A549 (cell line): ENCODE measurements at regions not wholly inside any gene's neighbourhood (a gene's known extent, or its start where the extent isn't known, plus 50 kb on each side); places are given as distances from the start of the nearest gene placed in this dataset.

Experiments
- ATAC-seq, 2 experiments: fragments of 200-7000 bp in 1 of 2; fragments of >200 bp in 1 of 2; cut with Nextera tagmentation in 1 of 2; cut with Tn5 transposase in 1 of 2; 3 replicates each; pipeline versions ENCODE4 v1.8.0 to v1.9.1; 2018 to 2020; ENCODE audit warnings: mild to moderate bottlenecking in 1 of 2, moderate library complexity in 1 of 2
- CTCF ChIA-PET: fragments of 300-600 bp; sonication (Branson Sonifier 250); formaldehyde crosslinking; extraction: SDS; loops from one replicate; lab custom pipeline; 2021; ENCODE audit warnings: antibody characterized with exemption, inconsistent platforms; lab: Yijun Ruan, JAX
- POLR2A ChIA-PET: fragments of 350-600 bp; formaldehyde crosslinking; extraction: SDS; loops from one replicate; lab custom pipeline; 2021; ENCODE audit warnings: antibody characterized with exemption, inconsistent platforms; lab: Yijun Ruan, JAX
- DNase-seq, 2 experiments: peaks; one replicate each; pipeline versions ENCODE4 v3.0.0 to v3.0.0-alpha.2; 2011 to 2016; ENCODE audit warnings: low read depth in 1 of 2, low spot score in 1 of 2
- FAIRE-seq: peaks from 2 replicates; lab custom pipeline; 2011; peaks lifted over from hg19 to GRCh38; lab: Jason Lieb, UNC
- H3K27ac ChIP-seq, 2 experiments: fragments of >200 bp; sonication (Bioruptor Twin); formaldehyde crosslinking; 3 replicates each; pipeline ENCODE4 v1.5.1; 2016 to 2017
- H3K4me1 ChIP-seq: fragments of >200 bp; sonication (Bioruptor Twin); formaldehyde crosslinking; 3 replicates; pipeline ENCODE4 v1.6.1; 2016
- H3K4me2 ChIP-seq: fragments of >200 bp; sonication (Bioruptor Twin); formaldehyde crosslinking; 3 replicates; pipeline ENCODE4 v1.6.1; 2016
- H3K4me3 ChIP-seq: fragments of >200 bp; sonication (Bioruptor Twin); formaldehyde crosslinking; 3 replicates; pipeline ENCODE4 v1.5.1; 2016
- H3K9me3 ChIP-seq: fragments of >200 bp; sonication (Bioruptor Twin); formaldehyde crosslinking; 3 replicates; pipeline ENCODE4 v1.6.1; 2016
- BHLHE40 ChIP-seq: IDR thresholded peaks from 2 replicates; pipeline ENCODE4 v1.6.1; 2012; ENCODE audit warnings: low read depth, low read length, inconsistent platforms
- CHD2 ChIP-seq: fragments of 150-350 bp; IDR thresholded peaks from 2 replicates; pipeline ENCODE4 v1.6.1; 2014; ENCODE audit warnings: low read length; ENCODE audit not compliant: partially characterized antibody
- EP300 ChIP-seq, 2 experiments: fragments of >200 bp; sonication (Bioruptor Twin); formaldehyde crosslinking; IDR thresholded peaks; 2 replicates in 1 of 2; 3 replicates in 1 of 2; pipeline ENCODE4 v1.6.1; 2016 to 2017
- ESRRA ChIP-seq: fragments of 150-350 bp; IDR thresholded peaks from 2 replicates; pipeline ENCODE4 v1.6.1; 2014; ENCODE audit warnings: mild to moderate bottlenecking, low read length, borderline replicate concordance
- FOSB ChIP-seq: fragments of 250-450 bp; sonication (Bioruptor Pico); IDR thresholded peaks from 2 replicates; pipeline ENCODE4 v1.5.0; 2020; ENCODE audit warnings: mild to moderate bottlenecking, moderate library complexity
- HEYL ChIP-seq: fragments of 250-450 bp; sonication (Bioruptor Pico); IDR thresholded peaks from 2 replicates; pipeline ENCODE4 v1.8.0; 2021; ENCODE audit warnings: mild to moderate bottlenecking, moderate library complexity
- HMGXB4 ChIP-seq: fragments of 250-450 bp; sonication (Bioruptor Pico); IDR thresholded peaks from 2 replicates; pipeline ENCODE4 v1.5.0; 2021; ENCODE audit warnings: mild to moderate bottlenecking, moderate library complexity, borderline replicate concordance
- HOXA7 ChIP-seq: fragments of 250-450 bp; sonication (Bioruptor Pico); IDR thresholded peaks from 2 replicates; pipeline ENCODE4 v1.5.0; 2020; ENCODE audit warnings: mild to moderate bottlenecking, moderate library complexity
- HOXB5 ChIP-seq: fragments of 250-450 bp; sonication (Bioruptor Pico); IDR thresholded peaks from 2 replicates; pipeline ENCODE4 v1.5.0; 2020; ENCODE audit warnings: mild to moderate bottlenecking, moderate library complexity
- JUNB ChIP-seq: fragments of >200 bp; sonication (Bioruptor Twin); formaldehyde crosslinking; IDR thresholded peaks from 2 replicates; pipeline ENCODE4 v1.6.1; 2016
- MYC ChIP-seq: IDR thresholded peaks from 2 replicates; pipeline ENCODE4 v1.6.1; 2012; ENCODE audit warnings: mild to moderate bottlenecking, inconsistent platforms, low read length, improper control_type of control experiment, borderline replicate concordance
- NPAS2 ChIP-seq: fragments of 250-450 bp; sonication (Bioruptor Pico); IDR thresholded peaks from 2 replicates; pipeline ENCODE4 v1.8.0; 2022; ENCODE audit warnings: mild to moderate bottlenecking, moderate library complexity, borderline replicate concordance
- POLR2AphosphoS2 ChIP-seq: conservative IDR thresholded peaks from 2 replicates; pipeline ENCODE4 v1.6.1; 2012; ENCODE audit warnings: low read length, improper control_type of control experiment, inconsistent platforms
- RAD21 ChIP-seq, 2 experiments: fragments of >200 bp in 1 of 2; sonication (Bioruptor Twin) in 1 of 2; formaldehyde crosslinking in 1 of 2; IDR thresholded peaks in 1 of 2; conservative IDR thresholded peaks in 1 of 2; 2 replicates in 1 of 2; 3 replicates in 1 of 2; pipeline ENCODE4 v1.6.1; 2012 to 2018; ENCODE audit warnings: inconsistent platforms in 1 of 2
- RCOR1 ChIP-seq: fragments of 150-350 bp; IDR thresholded peaks from 2 replicates; pipeline ENCODE4 v1.6.1; 2014; ENCODE audit warnings: antibody characterized with exemption, low read length, low read depth
- REST ChIP-seq: fragments of 200-600 bp; sonication (generic); IDR thresholded peaks from 2 replicates; pipeline ENCODE4 v1.6.1; 2016; ENCODE audit warnings: antibody characterized with exemption, mild to moderate bottlenecking, moderate library complexity
- RFX5 ChIP-seq: fragments of 450-650 bp; IDR thresholded peaks from 2 replicates; pipeline ENCODE4 v1.7.1; 2014; ENCODE audit warnings: antibody characterized with exemption, mild to moderate bottlenecking, moderate library complexity
- RNF2 ChIP-seq: fragments of 200-600 bp; sonication (generic); IDR thresholded peaks from 2 replicates; pipeline ENCODE4 v1.6.1; 2016; ENCODE audit warnings: low read depth, mild to moderate bottlenecking, antibody characterized with exemption, moderate library complexity, borderline replicate concordance
- SMC3 ChIP-seq: fragments of >200 bp; sonication (Bioruptor Twin); formaldehyde crosslinking; IDR thresholded peaks from 3 replicates; pipeline ENCODE4 v1.6.1; 2018; ENCODE audit warnings: inconsistent platforms
- TFCP2L1 ChIP-seq: fragments of 250-450 bp; sonication (Bioruptor Pico); IDR thresholded peaks from 2 replicates; pipeline ENCODE4 v1.5.0; 2021; ENCODE audit warnings: mild to moderate bottlenecking
- USF2 ChIP-seq: fragments of 450-650 bp; IDR thresholded peaks from 2 replicates; pipeline ENCODE4 v1.6.1; 2014; ENCODE audit warnings: antibody characterized with exemption
- WGBS: methylation state at CpG from one replicate; pipeline ENCODE4 v1.1.6; 2017; ENCODE audit errors: missing lambda C conversion rate; 5-methylcytosine and 5-hydroxymethylcytosine counted together
- TF ChIP-seq, protein P1 (sequence below): IDR thresholded peaks from 2 replicates; pipeline ENCODE4 v1.6.1; 2012

DNA sequence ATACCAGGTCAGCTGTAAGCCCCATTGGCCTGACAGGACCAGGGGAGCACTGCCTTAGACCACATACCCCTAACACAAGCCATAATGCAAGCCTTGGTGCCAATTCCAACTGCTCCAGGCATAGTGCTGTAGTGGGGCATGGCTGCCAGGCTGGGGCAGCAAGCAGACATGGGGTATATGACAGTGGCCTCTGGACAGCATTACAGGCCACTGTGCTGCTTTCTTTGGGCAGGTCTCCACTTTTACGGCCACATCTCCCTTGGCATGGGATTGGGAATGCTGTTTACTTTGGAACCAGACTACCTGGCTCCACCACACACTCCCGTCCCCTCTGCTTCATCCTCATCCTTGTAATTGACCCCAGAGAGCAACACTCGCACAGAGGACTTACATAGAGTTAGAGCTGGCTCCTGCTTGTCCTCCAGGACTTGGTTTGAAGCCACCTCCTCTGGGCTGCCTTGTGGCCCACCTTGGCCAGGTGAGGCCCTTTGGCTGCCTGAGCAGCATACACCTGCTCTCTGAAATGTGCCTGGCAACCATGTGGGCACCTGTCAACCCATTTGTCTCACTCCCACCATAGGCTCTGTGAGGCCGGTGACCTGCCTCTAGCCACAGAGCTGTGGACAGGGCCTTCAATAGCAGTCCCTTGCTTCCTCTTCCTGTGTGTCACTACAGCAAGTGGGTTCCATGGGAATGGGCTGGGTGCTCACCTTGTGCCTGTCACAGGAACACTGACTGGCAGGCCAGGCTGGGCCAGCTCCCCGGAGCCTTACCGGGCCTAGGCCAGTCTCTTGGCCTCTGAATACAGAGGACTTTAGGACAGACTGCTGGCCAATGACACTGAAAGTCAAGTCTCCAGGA, 262.6 kb upstream of the HS6ST1 start:
- H3K4me2 ChIP-seq, result no peak overlapping the region
- no peak overlapping the region for H3K27ac ChIP-seq
- FAIRE-seq, result no peak
- ATAC-seq, result 0 out of 6 replicates have a peak, but pooled peaks of 1 of the 2 experiments have one; percentile 19
- peaks cover 3% of the 10 kb centered on the region; the same call in 1 of the 3 replicates for H3K9me3 ChIP-seq
- H3K4me1 ChIP-seq, result no peaks in the 10 kb centered on the region
- ChIA-PET CTCF (no interaction called here), POLR2A (no interaction called here)
- TF ChIP-seq RFX5 (no peak), ESRRA (no peak), RAD21 (conservative IDR thresholded peaks at IDR 0.05 in 1 of 2, IDR thresholded peaks at IDR 0.05 in 1 of 2) (no peak), SMC3 (no peak), JUNB (no peak)
- TF ChIP-seq, protein P1, sequence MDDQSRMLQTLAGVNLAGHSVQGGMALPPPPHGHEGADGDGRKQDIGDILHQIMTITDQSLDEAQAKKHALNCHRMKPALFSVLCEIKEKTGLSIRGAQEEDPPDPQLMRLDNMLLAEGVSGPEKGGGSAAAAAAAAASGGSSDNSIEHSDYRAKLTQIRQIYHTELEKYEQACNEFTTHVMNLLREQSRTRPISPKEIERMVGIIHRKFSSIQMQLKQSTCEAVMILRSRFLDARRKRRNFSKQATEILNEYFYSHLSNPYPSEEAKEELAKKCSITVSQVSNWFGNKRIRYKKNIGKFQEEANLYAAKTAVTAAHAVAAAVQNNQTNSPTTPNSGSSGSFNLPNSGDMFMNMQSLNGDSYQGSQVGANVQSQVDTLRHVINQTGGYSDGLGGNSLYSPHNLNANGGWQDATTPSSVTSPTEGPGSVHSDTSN, result no peak
- no peak for DNase-seq
- 60% methylated on average over 6 of the region's 6 CpGs for WGBS
- no peak overlapping the region for H3K4me3 ChIP-seq

DNA sequence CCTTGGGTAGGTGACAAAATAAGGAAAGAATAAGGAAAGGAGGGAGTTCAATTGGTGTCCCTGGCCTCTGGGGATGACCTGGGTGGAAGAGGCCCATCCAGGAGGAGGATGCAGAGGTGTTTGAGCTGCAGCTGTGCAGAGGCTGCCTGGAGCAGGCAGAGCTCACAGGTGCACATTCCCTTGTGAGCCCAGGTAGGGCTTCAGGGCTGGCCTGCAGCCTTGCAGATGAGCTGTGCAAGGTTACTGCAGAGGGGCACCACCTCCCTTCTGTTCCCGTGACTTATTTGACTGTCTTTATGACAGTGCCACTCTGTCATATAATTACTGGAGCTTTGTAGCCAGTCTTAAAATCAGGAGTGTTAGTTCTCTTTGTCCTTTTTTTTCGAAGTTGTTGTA, 263.2 kb upstream of the HS6ST1 start:
- TF ChIP-seq POLR2AphosphoS2, result no peak
- TF ChIP-seq FOSB, result no peak
- no peak for TF ChIP-seq HOXB5 (CRISPR knock-in tag)
- no peak for TF ChIP-seq TFCP2L1 (CRISPR knock-in tag)
- no peak for TF ChIP-seq BHLHE40
- no peak for TF ChIP-seq RCOR1
- TF ChIP-seq CHD2, result no peak
- no peak for TF ChIP-seq RNF2
- TF ChIP-seq NPAS2 (CRISPR knock-in tag), result no peak
- TF ChIP-seq REST, result no peak
- no peak for TF ChIP-seq HMGXB4 (CRISPR knock-in tag)
- no peak for TF ChIP-seq MYC
- TF ChIP-seq HOXA7 (CRISPR knock-in tag), result no peak
- TF ChIP-seq HEYL (CRISPR knock-in tag), result no peak
- no peak for TF ChIP-seq EP300 (IDR thresholded peaks at IDR 0.05)
- no peak for TF ChIP-seq USF2
- FAIRE-seq (no peak), ATAC-seq (no peak), DNase-seq (no peak)
- peaks cover 3% of the 10 kb centered on the region; the same call in 1 of the 3 replicates for H3K9me3 ChIP-seq
- no peak overlapping the region for H3K27ac ChIP-seq
- no peak overlapping the region for H3K4me2 ChIP-seq
- ChIA-PET CTCF (no interaction called here), POLR2A (no interaction called here)
- 28% methylated on average over 2 of the region's 2 CpGs for WGBS
- H3K4me1 ChIP-seq, result no peaks in the 10 kb centered on the region
- H3K4me3 ChIP-seq, result no peak overlapping the region
